ENCODE measurements at regions not wholly inside any gene's neighbourhood (a gene's known extent, or its start where the extent isn't known, plus 50 kb on each side); places are given as distances from the start of the nearest gene placed in this dataset.

DNA sequence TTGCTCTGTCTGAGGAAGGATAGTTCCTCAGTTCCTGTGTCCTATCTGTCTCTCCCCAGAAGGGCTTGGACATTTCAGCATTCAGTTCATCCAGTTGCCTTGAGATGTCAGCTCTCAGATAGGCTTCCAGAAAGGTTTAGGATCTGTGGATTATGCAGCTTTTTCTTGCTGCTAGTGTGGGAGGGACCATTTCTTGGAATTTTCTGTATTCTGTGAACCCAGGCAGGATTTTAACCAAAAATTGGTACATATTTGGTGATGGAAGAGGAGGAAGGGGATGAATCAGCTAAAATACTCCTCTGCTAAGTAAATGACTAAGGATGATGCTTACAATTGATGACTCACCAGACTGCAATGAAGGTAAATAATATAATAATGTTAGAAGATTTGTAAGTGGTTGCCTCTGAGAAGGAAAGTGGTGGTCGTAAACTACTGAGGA lies 58.6 kb upstream of the DOCK10 start:
- Histone ChIP-seq H3K4me2 (ENCODE audit: low read depth, low read length) (no peak overlapping the region), H3K79me2 (ENCODE audit: low read length) (no peaks in the 10 kb centered on the region), H3K4me1 (ENCODE audit: low read length) (no peaks in the 10 kb centered on the region)

DNA sequence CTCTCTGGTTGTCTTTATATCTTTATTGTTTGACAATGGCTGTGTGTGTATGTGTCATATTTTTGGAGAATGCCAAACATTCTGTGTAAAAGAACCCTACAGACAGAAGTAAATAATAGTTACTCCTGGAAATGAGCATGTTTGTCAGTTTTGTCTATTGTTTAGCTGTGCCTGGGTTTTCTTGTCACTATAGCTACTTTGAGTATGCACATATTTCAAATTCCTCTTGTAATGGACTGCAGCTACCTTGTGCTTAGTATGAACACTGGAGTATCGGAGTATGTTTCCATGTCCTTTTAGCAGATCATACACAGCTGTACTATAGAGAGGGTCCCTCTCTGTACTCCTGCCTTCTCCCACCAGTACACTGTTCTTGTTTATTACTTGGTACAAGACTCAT lies 58.0 kb upstream of the DOCK10 start:
- H3K36me3 ChIP-seq (replicated peaks; ENCODE audit: insufficient read depth, low read length), result no peaks in the 10 kb centered on the region
- no peaks in the 10 kb centered on the region for H3K9me2 ChIP-seq (replicated peaks; ENCODE audit: insufficient read depth, low read length)
- no peak for DNase-seq
- no peak overlapping the region for H3K27ac ChIP-seq (ENCODE audit: low read length)
- H4K20me1 ChIP-seq (ENCODE audit: insufficient read depth, low read length), result no peaks in the 10 kb centered on the region
- H3K9me3 ChIP-seq (replicated peaks; ENCODE audit: insufficient read depth, low read length), result no peaks in the 10 kb centered on the region
- H3K9ac ChIP-seq (ENCODE audit: low read length), result no peak overlapping the region
- H3K79me2 ChIP-seq (ENCODE audit: low read length), result no peaks in the 10 kb centered on the region
- H3K27me3 ChIP-seq (replicated peaks; ENCODE audit: insufficient read depth, low read length), result no peaks in the 10 kb centered on the region
- no peak overlapping the region for H3K4me3 ChIP-seq (ENCODE audit: low read length)
- H2AFZ ChIP-seq (ENCODE audit: low read length), result no peak overlapping the region
- no peak overlapping the region for H3K4me2 ChIP-seq (ENCODE audit: low read depth, low read length)
- H3F3A ChIP-seq (ENCODE audit: insufficient read depth, low read length), result no peaks in the 10 kb centered on the region
- no peaks in the 10 kb centered on the region for H3K4me1 ChIP-seq (ENCODE audit: low read length)
- TF ChIP-seq EZH2 (optimal IDR thresholded peaks at IDR 0.05; ENCODE audit: low read depth, low read length), result no peak
- TF ChIP-seq, protein P1, sequence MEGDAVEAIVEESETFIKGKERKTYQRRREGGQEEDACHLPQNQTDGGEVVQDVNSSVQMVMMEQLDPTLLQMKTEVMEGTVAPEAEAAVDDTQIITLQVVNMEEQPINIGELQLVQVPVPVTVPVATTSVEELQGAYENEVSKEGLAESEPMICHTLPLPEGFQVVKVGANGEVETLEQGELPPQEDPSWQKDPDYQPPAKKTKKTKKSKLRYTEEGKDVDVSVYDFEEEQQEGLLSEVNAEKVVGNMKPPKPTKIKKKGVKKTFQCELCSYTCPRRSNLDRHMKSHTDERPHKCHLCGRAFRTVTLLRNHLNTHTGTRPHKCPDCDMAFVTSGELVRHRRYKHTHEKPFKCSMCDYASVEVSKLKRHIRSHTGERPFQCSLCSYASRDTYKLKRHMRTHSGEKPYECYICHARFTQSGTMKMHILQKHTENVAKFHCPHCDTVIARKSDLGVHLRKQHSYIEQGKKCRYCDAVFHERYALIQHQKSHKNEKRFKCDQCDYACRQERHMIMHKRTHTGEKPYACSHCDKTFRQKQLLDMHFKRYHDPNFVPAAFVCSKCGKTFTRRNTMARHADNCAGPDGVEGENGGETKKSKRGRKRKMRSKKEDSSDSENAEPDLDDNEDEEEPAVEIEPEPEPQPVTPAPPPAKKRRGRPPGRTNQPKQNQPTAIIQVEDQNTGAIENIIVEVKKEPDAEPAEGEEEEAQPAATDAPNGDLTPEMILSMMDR (IDR thresholded peaks at IDR 0.05; ENCODE audit: low read length), result no peak
- TF ChIP-seq EZH2phosphoT487 (IDR thresholded peaks at IDR 0.05; ENCODE audit: low read length), result no peak

More for the DNA sequence above, 58.6 kb upstream of the DOCK10 start:
- no peaks in the 10 kb centered on the region for H3K9me2 ChIP-seq (replicated peaks; ENCODE audit: insufficient read depth, low read length)
- no peaks in the 10 kb centered on the region for H3K27me3 ChIP-seq (replicated peaks; ENCODE audit: insufficient read depth, low read length)
- H3K9me3 ChIP-seq (replicated peaks; ENCODE audit: insufficient read depth, low read length), result no peaks in the 10 kb centered on the region
- H3K36me3 ChIP-seq (replicated peaks; ENCODE audit: insufficient read depth, low read length), result no peaks in the 10 kb centered on the region
- TF ChIP-seq, protein P1 (IDR thresholded peaks at IDR 0.05; ENCODE audit: low read length), result no peak
- no peak for TF ChIP-seq EZH2phosphoT487 (IDR thresholded peaks at IDR 0.05; ENCODE audit: low read length)
- TF ChIP-seq EZH2 (optimal IDR thresholded peaks at IDR 0.05; ENCODE audit: low read depth, low read length), result no peak
- H3K4me3 ChIP-seq (ENCODE audit: low read length), result no peak overlapping the region
- no peaks in the 10 kb centered on the region for H3F3A ChIP-seq (ENCODE audit: insufficient read depth, low read length)
- no peak overlapping the region for H3K9ac ChIP-seq (ENCODE audit: low read length)
- H3K27ac ChIP-seq (ENCODE audit: low read length), result no peak overlapping the region
- no peaks in the 10 kb centered on the region for H4K20me1 ChIP-seq (ENCODE audit: insufficient read depth, low read length)
- DNase-seq, result no peak
- no peak overlapping the region for H2AFZ ChIP-seq (ENCODE audit: low read length)

DNA sequence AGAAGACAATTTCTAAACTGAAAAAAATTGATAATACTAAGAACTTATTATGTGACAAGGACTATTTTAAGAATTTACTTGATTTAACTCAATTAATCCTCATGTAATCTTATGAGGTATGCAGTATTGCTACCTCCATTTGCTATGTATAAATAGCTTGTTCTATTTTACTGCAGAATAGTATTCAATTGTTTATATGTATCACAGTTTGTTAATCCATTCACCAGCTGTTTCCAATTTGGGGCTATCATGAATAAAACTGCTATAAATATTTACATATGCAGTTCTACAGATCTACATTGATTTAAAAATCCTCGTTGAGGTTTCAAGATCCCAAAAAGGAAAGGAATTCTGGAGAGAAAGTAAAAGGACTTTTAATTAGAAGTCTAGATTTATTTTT lies 54.8 kb upstream of the DOCK10 start:
- H3K4me3 ChIP-seq (ENCODE audit: low read length), result no peak overlapping the region
- H3F3A ChIP-seq (ENCODE audit: insufficient read depth, low read length), result no peaks in the 10 kb centered on the region
- H3K9me2 ChIP-seq (replicated peaks; ENCODE audit: insufficient read depth, low read length), result no peaks in the 10 kb centered on the region
- TF ChIP-seq EZH2 (optimal IDR thresholded peaks at IDR 0.05; ENCODE audit: low read depth, low read length), result no peak
- TF ChIP-seq, protein P1 (IDR thresholded peaks at IDR 0.05; ENCODE audit: low read length), result no peak
- no peak for TF ChIP-seq EZH2phosphoT487 (IDR thresholded peaks at IDR 0.05; ENCODE audit: low read length)
- H3K36me3 ChIP-seq (replicated peaks; ENCODE audit: insufficient read depth, low read length), result no peaks in the 10 kb centered on the region
- no peaks in the 10 kb centered on the region for H4K20me1 ChIP-seq (ENCODE audit: insufficient read depth, low read length)
- H3K4me1 ChIP-seq (ENCODE audit: low read length), result no peaks in the 10 kb centered on the region
- no peaks in the 10 kb centered on the region for H3K27me3 ChIP-seq (replicated peaks; ENCODE audit: insufficient read depth, low read length)
- no peaks in the 10 kb centered on the region for H3K79me2 ChIP-seq (ENCODE audit: low read length)
- H3K9me3 ChIP-seq (replicated peaks; ENCODE audit: insufficient read depth, low read length), result no peaks in the 10 kb centered on the region
- no peak overlapping the region for H3K9ac ChIP-seq (ENCODE audit: low read length)
- DNase-seq, result no peak
- H3K27ac ChIP-seq (ENCODE audit: low read length), result no peak overlapping the region
- H2AFZ ChIP-seq (ENCODE audit: low read length), result no peak overlapping the region
- H3K4me2 ChIP-seq (ENCODE audit: low read depth, low read length), result no peak overlapping the region

All from MM.1S (cell line).